ENCODE measurements at regions not wholly inside any gene's neighbourhood (a gene's known extent, or its start where the extent isn't known, plus 50 kb on each side); places are given as distances from the start of the nearest gene placed in this dataset.

GRCh38 chr6:159094444-159095252 lies 49.9 kb upstream of the TAGAP start:
- Histone ChIP-seq H3K4me3 (ENCODE audit: control insufficient read depth in 1 of 7, extremely low read depth in 1 of 7, insufficient read depth in 4 of 7, low read depth in 2 of 7, low read length in 6 of 7) (no peak overlapping the region), H3K27ac (ENCODE audit: insufficient read depth in 1 of 2, low read depth in 1 of 2, low read length in 2 of 2, poor library complexity in 1 of 2, severe bottlenecking in 2 of 2) (peak overlapping the region in 1 of 2 experiments; percentile 47), H3K9me3 (ENCODE audit: control extremely low read depth in 1 of 5, control insufficient read depth in 4 of 5, insufficient read depth in 2 of 5, low read depth in 1 of 5, low read length in 4 of 5) (no peaks in the 10 kb centered on the region), H3K36me3 (ENCODE audit: control insufficient read depth in 4 of 4, insufficient read depth in 4 of 4, low read length in 3 of 4) (no peaks in the 10 kb centered on the region), H3K4me1 (ENCODE audit: control extremely low read depth in 1 of 4, control insufficient read depth in 4 of 4, insufficient read depth in 4 of 4, low read length in 3 of 4) (peaks cover 7 to 33% (median 28%) of the 10 kb centered on the region in 4 experiments), H3K27me3 (replicated peaks in 2 of 5; ENCODE audit: control insufficient read depth in 4 of 5, insufficient read depth in 5 of 5, low read length in 4 of 5) (no peaks in the 10 kb centered on the region)
- POLR2A ChIA-PET = no interaction called here
- WGBS (ENCODE audit: insufficient coverage) = 44% methylated on average over 14 of the region's 18 CpGs
- CTCF ChIA-PET = interaction anchor here (0.9 to 3.5 kb wide), 10 partner anchors 9 to 86 kb away, joined by 3 to 17 read pairs (median 4); partner anchors contain the start of gene TAGAP
- DNase-seq = peak in 2 of 3 donors; percentile 39 to 53
